OCI-LY3 (cell line): ENCODE measurements at regions not wholly inside any gene's neighbourhood (a gene's known extent, or its start where the extent isn't known, plus 50 kb on each side); places are given as distances from the start of the nearest gene placed in this dataset.

Experiments used
- CTCF ChIP-seq: fragments of 200-600, 300-600 bp; sonication (generic); IDR thresholded peaks from 2 replicates; pipeline ENCODE4 v1.5.1; 2014; ENCODE audit warnings: antibody characterized with exemption, low read length, low read depth
- EZH2phosphoT487 ChIP-seq: fragments of 200-600 bp; shearing (Covaris generic); IDR thresholded peaks from 2 replicates; pipeline ENCODE4 v1.6.1; 2018; ENCODE audit warnings: antibody characterized with exemption, mixed run types, low read depth

- TF ChIP-seq CTCF (no peak), EZH2phosphoT487 (no peak)
Observed at GRCh38 chr1:91078859-91079258, 57.0 kb upstream of the ZNF644 start.
